HG03097 (cell line): ENCODE measurements at regions not wholly inside any gene's neighbourhood (a gene's known extent, or its start where the extent isn't known, plus 50 kb on each side); places are given as distances from the start of the nearest gene placed in this dataset.

ENCODE experiments used
- ATAC-seq: cut with Tn5 transposase; IDR thresholded peaks from one replicate; pipeline ENCODE4 v1.9.1; 2021; ENCODE audit not compliant: unreplicated experiment, low FRiP score

DNA sequence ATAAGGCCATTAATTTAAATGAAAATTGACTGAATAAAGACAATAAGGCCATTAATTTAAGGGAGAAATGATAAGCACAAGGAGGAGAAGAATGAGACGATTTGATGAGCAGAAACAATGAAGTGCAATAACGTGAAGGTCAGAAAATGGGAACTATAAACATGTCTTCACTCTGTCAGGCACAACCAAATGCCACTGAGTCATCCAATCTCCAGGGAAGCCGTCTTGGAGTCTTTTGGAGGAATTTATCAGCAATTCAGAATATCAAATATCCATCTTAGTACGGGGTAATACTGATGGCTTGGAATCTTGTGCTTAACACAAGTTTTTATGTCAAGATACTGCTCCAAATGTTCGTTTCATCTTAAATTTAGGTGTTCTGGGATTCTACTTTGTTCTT is 159.9 kb downstream of the CAPZA3 start:
- no peak for ATAC-seq

DNA sequence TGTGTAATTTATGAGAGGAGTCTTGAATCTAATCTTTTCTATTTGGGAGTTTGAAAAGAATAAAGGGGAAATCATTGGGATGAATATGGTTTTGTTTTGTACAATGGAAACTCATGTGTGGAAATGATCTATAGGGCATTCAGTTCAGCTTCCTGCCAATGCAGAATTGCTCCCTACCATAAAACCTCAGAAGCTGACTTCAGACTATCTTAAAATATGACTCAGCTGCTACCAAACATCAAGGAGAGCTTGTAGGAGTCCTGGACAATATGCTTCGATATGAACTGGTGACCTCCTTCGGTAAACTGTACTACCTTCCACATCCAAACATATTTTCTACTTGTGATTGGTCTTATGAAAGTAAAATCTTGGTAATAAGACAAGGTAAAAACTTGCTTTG is 160.6 kb downstream of the CAPZA3 start:
- no peak for ATAC-seq

DNA sequence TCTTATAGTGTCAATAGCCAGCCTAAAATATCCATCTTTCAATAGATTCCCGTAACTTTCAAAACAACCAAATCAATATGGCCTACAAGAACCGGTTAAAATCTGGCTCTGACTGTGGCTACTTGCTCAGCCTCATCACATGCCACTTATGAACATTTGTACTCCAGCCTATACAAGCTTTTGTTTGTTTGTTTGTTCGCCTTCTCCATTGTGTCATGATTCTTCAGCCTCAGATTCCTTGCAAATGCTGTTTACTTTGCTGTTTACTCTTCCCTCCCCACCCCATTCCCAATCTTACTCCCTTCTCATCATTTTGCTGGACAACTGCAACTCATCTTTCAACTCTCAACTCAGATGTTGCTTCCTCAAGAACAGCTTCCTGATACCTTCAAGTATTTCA is 161.2 kb downstream of the CAPZA3 start:
- no peak for ATAC-seq

DNA sequence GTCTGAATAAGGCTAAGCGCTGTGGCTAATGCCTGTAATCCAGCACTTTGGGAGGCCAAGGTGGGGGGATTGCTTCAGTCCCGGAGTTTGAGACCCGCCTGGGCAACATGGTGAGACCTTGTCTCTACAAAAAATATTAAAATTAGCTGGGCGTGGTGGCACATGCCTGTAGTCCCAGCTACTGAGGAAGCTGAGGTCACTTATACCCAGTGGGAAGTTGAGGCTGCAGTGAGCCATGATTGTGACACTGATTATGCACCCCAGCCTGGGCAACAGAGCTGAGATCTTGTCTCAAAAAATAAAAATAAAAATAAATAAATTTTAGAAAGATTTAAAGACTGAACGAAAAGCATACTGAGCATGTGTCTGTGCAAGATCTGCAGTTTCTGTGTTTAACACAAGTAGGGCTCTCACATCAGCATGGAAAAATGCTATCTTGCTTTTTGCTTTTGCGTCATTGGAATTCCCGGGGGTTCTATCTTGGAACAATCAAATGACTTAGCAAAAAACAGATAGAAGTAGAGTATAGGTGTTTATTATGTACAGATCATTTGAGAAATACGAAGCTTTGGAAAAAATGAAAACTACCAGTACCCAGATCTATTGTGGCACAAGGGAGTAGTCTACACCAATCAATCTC is 161.9 kb downstream of the CAPZA3 start:
- no peak for ATAC-seq

DNA sequence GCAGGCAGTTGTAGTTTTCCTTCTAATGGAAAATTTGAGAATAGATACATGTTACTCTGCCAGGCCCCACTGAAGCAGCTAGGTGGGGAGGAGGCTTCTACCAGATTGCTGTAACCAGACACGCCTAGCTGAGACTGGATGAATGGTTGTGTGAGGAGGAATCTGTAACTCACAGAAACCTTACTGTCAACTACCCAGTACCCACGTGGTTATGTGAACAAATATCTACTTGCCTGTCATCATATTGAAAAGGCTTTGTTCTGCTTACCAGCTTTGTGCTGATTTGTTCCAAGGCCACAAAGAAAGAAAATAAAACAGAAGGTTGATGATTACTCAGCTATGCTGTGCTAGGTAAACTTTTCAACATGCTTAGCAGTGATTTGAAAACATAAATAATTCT is 167.2 kb downstream of the CAPZA3 start:
- no peak for ATAC-seq

DNA sequence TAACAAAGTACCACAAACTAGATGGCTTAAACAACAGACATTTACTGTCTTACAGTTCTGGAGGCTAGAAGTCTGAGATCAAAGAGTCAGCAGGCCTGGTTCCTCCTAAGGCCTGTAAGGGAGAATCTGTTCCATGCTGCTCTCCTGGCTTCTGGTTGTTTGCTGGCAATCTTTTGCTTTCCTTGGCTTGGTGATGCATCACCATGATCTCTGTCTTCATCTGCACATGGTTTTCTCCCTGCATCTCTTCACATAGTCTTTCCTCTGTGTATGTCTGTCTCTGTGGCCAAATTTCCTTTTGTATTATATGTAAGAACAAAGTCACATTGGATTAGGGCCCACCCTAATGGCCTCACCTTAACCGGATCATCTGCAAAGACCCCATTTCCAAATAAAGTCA is 168.5 kb downstream of the CAPZA3 start:
- no peak for ATAC-seq

DNA sequence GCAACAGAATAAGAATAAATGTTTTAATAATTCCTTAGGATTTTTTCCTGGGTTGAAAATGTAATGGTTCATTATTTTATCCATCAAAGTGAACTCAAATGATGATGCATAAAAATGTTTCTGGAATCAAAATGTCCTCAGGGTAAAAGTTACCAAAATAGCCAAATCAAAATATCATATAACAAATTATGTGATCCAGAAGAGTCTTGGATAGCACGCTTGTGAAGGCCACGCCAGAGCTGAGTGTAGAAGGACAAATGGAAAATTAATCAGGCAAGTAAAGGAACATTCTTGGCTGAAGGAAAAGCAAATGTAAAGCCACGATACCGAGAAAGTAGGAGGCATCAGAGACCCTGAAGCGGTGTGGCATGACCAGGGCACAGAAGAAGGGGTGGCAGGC is 169.2 kb downstream of the CAPZA3 start:
- ATAC-seq, result no peak

DNA sequence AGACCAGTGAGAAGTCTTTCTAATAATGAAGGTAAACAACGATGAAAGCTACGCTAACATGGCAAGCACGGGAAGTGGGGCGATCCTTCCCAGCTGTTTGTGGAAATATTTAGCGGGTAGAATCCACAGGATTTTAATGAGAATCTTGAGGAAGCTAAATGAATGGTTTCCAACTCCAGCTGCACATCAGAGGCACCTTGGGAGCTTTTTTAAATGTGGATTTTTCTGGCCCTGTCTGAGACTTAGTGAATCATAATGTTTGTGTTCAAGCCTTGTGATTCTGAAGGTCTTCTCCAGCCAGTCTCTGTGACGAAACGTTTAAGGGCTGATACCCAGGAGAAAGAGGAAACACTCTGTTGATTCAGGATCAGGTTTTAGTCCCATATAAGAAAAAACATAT is 169.8 kb downstream of the CAPZA3 start:
- ATAC-seq, result no peak

DNA sequence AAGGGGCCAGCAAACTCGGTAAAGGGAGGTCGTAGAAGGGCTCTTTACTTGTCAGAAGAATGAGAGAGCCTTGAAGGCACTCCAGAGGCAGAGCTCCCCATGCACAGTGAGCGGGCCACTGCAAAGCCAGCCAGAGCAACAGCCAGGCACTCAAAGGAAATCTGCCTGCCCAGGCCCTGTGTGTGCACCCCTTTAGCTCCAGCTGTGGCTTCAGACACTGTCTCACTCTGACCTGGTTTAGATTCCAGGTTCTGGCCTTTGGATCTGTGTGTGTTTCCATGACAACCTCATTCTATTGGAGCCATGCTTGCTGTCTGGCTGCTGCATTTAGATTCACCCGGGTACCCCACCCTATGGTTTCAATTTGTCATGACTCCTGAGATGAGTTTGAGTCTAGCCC is 170.3 kb downstream of the CAPZA3 start:
- ATAC-seq, result no peak

DNA sequence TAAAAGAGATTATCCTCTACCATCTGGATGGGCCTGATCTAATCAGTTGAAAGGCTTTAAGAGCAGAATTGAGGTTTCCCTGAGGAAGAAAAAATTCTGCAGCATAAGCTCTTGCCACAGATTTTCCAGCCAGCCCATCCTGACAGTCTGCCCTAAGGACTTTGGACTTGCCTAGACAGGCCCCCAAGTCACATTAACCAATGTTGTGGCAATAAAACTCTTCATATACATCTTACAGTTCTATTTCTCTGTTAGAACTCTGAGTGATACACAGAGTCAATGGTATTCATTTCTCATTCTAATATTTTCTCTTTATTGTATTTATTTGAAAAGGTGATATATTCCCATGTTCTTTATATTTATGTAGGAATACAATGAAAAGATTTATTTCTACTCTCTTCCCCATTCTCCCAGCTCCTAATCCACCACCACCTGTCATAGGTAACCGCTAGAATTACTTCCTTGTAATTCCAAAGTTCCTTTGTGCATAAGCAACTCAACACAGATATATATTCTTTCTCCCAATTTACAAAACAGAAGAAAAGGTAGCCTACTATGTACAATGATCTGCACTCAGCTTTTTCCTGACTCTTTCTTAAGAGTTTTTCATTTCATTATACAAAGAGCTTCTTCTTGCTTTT is 182.1 kb downstream of the CAPZA3 start:
- no peak for ATAC-seq

DNA sequence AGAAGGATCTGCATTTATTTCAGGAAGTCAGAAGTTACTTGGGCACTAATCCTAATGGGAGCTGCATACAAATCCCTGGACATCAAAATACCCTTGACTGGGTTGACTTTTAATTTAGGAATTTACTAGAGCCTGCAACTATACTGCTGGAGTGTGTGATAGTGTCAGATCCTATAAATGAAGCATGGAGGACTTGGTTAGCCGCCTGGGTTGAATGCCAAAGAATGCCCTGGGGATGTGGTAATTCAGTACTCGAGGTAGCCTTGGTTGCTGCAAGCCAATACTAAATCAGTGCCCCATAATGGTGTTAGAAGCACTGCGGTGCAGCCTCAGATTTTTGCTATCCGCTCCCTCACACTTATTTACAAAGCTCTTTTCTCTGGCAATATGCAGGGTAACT is 184.9 kb downstream of the CAPZA3 start:
- no peak for ATAC-seq

DNA sequence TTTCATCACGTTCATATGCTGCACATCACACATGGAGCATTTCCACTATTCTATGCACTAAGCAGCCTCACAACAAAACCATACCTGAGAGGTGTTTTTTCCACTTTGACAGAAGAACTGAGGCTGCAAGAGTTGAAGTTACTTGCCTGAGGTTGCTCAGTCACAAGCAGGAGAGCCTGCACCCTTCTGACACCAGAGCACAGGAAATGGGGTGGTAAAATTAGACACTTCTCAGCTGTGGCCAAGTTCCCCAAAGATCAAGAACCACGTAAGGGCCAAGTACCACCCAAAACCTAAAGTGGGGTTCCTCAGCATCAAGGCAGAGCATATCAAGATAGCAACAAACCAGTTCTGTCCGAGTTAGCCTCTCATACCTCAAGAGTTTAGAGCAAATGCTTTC is 185.8 kb downstream of the CAPZA3 start:
- no peak for ATAC-seq

DNA sequence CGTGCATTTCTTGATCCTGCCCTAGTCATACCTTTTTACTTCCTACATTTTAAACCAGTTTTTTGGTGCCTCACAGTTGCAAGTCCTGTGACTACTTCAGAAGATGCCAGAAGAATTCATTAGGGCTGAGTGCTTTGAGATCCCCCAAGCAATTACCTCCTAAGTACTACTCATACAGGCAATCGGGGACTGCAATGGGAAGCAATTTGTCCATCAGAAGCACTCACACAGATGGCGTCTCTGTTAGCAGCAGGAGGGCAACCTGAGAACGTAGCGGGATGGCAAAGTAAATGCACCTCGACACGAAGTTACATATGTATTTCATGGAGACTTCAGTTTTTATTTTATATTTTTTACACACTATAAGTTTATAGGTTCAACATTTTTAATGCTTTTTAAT is 188.3 kb downstream of the CAPZA3 start:
- no peak for ATAC-seq

DNA sequence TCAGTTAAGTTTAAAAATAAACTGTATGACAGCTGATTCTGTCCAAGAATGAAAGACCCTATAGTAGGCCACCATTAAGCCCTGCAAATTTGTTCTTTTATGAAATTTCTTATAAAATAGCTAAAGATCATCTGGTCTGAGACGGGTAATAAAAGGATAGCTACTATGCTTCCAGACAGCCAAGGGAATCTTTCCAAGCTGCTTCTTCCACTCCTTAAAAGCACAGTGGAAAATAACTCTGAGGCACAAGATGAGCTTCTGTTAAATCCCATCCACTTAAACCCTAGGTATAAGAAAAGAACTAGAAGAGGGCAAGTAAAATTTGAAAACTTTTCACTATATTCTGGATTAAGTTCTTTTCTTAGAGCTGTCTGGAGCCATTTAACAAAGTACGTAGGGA is 194.3 kb downstream of the CAPZA3 start:
- ATAC-seq, result no peak

DNA sequence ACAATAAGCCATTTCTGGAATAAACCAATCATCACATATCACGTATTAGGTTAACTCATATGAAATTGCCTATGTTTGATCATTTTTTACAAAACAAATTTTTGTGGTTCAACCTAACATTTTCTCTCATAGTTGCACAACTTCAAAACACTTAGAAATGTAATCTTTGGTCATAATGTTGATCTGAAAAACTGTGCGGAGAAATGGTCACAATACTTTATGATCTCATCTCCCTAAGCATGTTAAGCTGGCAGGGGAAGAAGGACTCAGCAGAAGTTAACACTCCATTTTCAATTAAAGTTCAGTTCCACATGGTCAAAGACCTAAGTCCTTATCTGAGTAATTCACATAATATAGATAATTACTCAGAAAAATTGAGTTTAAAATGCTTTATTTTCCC is 194.8 kb downstream of the CAPZA3 start:
- ATAC-seq, result no peak

DNA sequence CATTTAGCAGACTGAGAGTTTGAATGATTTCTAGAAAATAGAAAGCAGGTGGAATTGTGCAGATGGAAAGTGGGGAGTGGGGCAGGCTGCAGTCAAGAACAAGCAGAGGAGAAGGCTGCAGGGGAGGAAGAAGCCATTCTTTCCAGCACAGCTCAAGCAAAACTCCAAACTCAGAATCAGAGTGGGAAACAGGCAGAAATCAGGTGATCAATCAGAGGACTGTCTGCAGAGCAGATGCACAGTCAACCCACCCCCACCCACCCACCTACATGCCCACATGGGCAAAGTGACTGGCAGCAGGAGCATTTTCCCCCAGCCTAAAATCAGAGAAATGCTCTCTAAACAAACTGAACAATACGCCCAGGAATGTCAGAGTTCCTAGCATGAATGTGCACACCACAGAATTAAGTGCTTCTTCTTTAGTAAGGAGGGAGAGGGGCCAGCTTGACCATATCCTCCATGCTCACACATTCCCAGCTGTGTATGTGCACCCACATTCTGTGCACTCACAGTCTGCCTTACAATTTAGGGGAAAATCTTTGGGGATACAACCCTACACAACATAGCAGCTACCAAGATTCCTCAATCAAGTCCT is 194.1 kb upstream of the PLEKHA5 start:
- no peak for ATAC-seq

DNA sequence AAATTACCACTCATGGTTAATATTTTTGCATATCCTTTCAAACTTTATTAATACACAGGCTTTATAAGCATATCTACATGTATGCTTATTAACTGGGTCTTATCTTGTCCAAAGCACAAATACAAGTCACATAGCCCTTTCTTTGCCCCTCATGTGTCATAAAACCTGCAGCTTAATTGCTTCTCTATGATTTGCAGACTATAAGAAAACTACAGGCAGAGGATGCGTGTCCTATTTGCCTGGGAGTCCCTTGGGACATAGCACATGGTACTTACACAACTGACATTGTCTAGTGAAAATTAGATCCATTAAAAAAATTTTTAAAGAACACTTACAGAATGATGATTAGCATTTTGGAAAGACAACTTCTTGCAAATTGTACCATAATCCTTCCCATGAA is 190.5 kb upstream of the PLEKHA5 start:
- ATAC-seq, result no peak

DNA sequence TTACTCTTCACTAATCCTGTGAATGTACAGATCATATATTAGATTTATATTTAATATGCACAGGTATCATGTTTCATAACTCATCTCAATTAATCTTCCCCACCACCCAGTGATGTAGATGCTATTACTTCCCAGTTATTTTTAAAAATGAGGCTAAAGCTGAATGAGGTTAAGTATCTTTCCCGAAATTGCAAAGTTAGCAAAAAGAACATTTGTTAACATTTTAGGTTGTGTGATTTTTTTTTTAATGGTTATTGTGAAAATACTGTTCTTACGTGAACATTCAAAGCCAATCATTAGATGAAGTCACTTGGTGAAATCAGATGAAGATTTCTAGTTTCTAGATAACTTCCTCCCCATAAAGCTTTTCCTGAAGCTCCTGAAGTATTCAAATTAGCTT is 186.9 kb upstream of the PLEKHA5 start:
- ATAC-seq, result no peak

DNA sequence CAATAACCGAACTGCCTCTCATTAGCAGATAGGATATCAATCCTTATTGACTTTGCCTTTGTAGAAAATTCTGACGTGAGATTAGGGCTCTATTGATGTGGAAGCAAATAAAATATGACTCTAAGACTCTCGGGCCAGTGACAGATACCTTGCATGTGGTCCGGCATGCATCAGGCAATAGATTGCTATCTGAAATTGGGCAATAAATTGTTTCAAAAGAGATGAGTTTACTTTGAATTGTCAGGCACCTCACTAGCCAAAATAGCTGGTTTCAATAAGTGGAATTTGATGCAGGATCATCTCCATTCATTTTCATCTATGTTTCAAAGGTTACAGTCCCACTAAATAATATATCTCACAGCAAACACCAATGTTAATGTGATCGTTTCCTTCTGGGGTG is 186.3 kb upstream of the PLEKHA5 start:
- no peak for ATAC-seq

DNA sequence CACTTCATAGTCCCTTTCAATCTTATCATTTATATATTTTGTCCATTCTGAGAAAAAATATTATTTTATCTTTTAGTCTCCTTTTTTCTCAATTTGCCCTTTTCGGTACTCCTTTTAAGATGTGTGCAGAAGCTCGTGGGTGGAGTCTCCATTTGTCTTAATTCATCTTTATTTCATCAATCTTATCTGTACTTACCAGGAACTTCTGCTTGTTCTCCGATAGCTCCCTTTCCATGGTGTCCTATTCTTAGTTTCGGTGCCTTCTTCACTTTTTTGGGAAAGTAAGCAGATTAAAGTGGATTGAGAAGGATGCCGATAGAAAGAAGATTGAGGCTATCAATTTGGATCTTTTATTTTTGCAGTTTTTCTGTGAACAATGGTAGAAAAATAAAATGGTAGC is 183.4 kb upstream of the PLEKHA5 start:
- no peak for ATAC-seq

DNA sequence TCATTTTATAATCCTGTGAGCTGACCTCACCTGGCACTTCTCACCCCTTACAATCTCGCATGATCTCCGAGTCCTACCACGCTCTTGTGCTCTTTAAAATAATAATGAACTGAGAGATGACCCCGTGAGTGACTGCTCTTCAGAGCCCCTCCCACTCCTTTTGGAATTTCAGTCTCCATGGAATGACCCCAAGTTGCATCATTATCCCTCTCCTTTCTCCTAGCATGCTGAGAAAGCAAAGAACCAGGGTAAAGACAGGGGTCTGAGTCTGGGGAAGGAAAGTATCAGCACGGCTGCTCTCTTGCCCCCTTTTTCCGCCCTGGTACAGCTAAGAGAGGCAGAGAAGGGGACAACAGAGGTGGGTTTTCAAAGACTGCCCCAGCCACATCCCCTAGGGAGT is 178.3 kb upstream of the PLEKHA5 start:
- no peak for ATAC-seq

DNA sequence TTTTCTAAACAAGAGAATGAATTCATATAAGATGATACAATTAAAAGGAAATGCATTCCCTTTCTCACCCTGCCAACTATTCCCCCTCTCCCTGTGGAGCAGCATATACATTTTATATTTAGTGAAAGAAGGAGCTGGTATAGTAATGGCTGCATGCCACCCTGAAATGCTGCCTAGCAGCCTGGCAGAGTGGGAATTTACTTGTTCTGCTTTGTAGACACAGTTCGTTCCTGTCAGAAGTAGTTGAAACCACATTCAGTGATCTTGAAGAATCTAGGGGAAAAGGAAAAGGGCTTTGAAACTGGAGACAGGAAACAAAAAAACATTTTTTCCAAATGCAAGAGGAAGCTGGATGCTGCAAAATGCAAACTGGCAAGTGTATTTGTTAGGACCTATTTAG is 176.0 kb upstream of the PLEKHA5 start:
- ATAC-seq, result no peak
